Tibial nerve (tissue), 4 donors: ENCODE measurements at regions not wholly inside any gene's neighbourhood (a gene's known extent, or its start where the extent isn't known, plus 50 kb on each side); places are given as distances from the start of the nearest gene placed in this dataset.
"Not testable (repeated sequence)": the region's sequence is repeated elsewhere in the genome, so short reads cannot be mapped to it uniquely, and the experiment has no call there.

Source experiments
- DNase-seq, 2 donors: peaks; one replicate each; pipeline ENCODE4 v3.0.0-alpha.2; 2019; ENCODE audit warnings: low spot score in 2 of 2
- H3K27ac ChIP-seq, 4 donors: fragments of 200-600 bp; sonication (generic) in 3 of 4; one replicate each; pipeline ENCODE4 v1.5.1; 2017 to 2019; ENCODE audit warnings: mild to moderate bottlenecking in 1 of 4
- H3K27me3 ChIP-seq, 2 donors: fragments of 200-600 bp; sonication (generic) in 1 of 2; one replicate each; pipeline versions ENCODE4 v1.5.1 to v1.6.0; 2017 to 2019
- H3K36me3 ChIP-seq, 3 donors: fragments of 200-600 bp; sonication (generic); one replicate each; pipeline ENCODE4 v1.5.1; 2018 to 2019
- H3K4me1 ChIP-seq, 4 donors: fragments of 200-600 bp; sonication (generic) in 3 of 4; one replicate each; pipeline ENCODE4 v1.5.1; 2017 to 2019
- H3K4me3 ChIP-seq, 4 donors: fragments of 200-600 bp; sonication (generic) in 3 of 4; one replicate each; pipeline ENCODE4 v1.5.1; 2017 to 2019; ENCODE audit warnings: mild to moderate bottlenecking in 1 of 4, moderate library complexity in 1 of 4
- H3K9me3 ChIP-seq, 4 donors: fragments of 200-600 bp; sonication (generic) in 3 of 4; one replicate each; pipeline ENCODE4 v1.5.1; 2017 to 2019
- CTCF ChIP-seq, 5 experiments: fragments of 200-600 bp in 3 of 5; fragments of 450-650 bp in 2 of 5; sonication (generic) in 3 of 5; IDR thresholded peaks; one replicate each; pipeline ENCODE4 v1.5.1; 2016 to 2019; ENCODE audit warnings: antibody characterized with exemption in 5 of 5, mild to moderate bottlenecking in 3 of 5, moderate library complexity in 2 of 5
- EP300 ChIP-seq, 2 donors: sonication (generic); formaldehyde crosslinking; IDR thresholded peaks; one replicate each; pipeline ENCODE4 v1.6.1; 2017; ENCODE audit warnings: antibody characterized with exemption in 2 of 2, mild to moderate bottlenecking in 1 of 2
- POLR2A ChIP-seq, 2 donors: fragments of 450-650 bp; IDR thresholded peaks; one replicate each; pipeline ENCODE4 v1.6.1; 2017; ENCODE audit warnings: antibody characterized with exemption in 2 of 2, mild to moderate bottlenecking in 2 of 2, moderate library complexity in 2 of 2
- WGBS, 2 donors: methylation state at CpG; one replicate each; pipeline ENCODE4 v1.1.5; 2018; 5-methylcytosine and 5-hydroxymethylcytosine counted together

GRCh38 chr6:4340544-4340943, 205.2 kb upstream of the ECI2 start:
- Histone ChIP-seq H3K27me3 (peaks cover 0 to 3% of the 10 kb centered on the region in 2 donors), H3K9me3 (no peaks in the 10 kb centered on the region), H3K27ac (no peak overlapping the region), H3K36me3 (no peaks in the 10 kb centered on the region), H3K4me1 (no peaks in the 10 kb centered on the region), H3K4me3 (no peak overlapping the region)
- TF ChIP-seq CTCF (IDR thresholded peaks at IDR 0.05) = no peak
- no peak for DNase-seq
- 79 to 86% methylated on average over 7 of the region's 7 CpGs for WGBS, 2 donors

- H3K4me3 ChIP-seq = no peak overlapping the region
- TF ChIP-seq CTCF (IDR thresholded peaks at IDR 0.05) (no peak), POLR2A (IDR thresholded peaks at IDR 0.05) (no peak), EP300 (IDR thresholded peaks at IDR 0.05) (no peak)
- H3K27me3 ChIP-seq = peaks cover 0 to 3% of the 10 kb centered on the region in 2 donors
- H3K4me1 ChIP-seq = no peaks in the 10 kb centered on the region
- no peak overlapping the region for H3K27ac ChIP-seq
- WGBS, 2 donors = 84 to 87% methylated on average over 3 of the region's 3 CpGs
- no peaks in the 10 kb centered on the region for H3K36me3 ChIP-seq
- H3K9me3 ChIP-seq = no peaks in the 10 kb centered on the region
- DNase-seq = no peak
Observed at GRCh38 chr6:4338884-4339283, 203.5 kb upstream of the ECI2 start.

- no peak for DNase-seq
- Histone ChIP-seq H3K4me1 (no peaks in the 10 kb centered on the region), H3K9me3 (no peaks in the 10 kb centered on the region), H3K36me3 (no peaks in the 10 kb centered on the region), H3K4me3 (no peak overlapping the region), H3K27ac (no peak overlapping the region), H3K27me3 (peaks cover 0 to 3% of the 10 kb centered on the region in 2 donors)
- TF ChIP-seq EP300 (IDR thresholded peaks at IDR 0.05) = no peak
- no peak for TF ChIP-seq CTCF (IDR thresholded peaks at IDR 0.05)
- no peak for TF ChIP-seq POLR2A (IDR thresholded peaks at IDR 0.05)
- WGBS, 2 donors = 56 to 64% methylated on average over 8 of the region's 8 CpGs
Observed at GRCh38 chr6:4336778-4337442, 201.5 kb upstream of the ECI2 start.

- Histone ChIP-seq H3K9me3 (no peaks in the 10 kb centered on the region), H3K4me3 (no peak overlapping the region), H3K36me3 (no peaks in the 10 kb centered on the region), H3K27ac (no peak overlapping the region), H3K4me1 (no peaks in the 10 kb centered on the region), H3K27me3 (peaks cover 0 to 3% of the 10 kb centered on the region in 2 donors)
- no peak for TF ChIP-seq CTCF (IDR thresholded peaks at IDR 0.05)
- no peak for TF ChIP-seq POLR2A (IDR thresholded peaks at IDR 0.05)
- no peak for TF ChIP-seq EP300 (IDR thresholded peaks at IDR 0.05)
- WGBS, 2 donors = 78 to 83% methylated on average over 4 of the region's 4 CpGs
- no peak for DNase-seq
Observed at GRCh38 chr6:4336084-4336483, 200.7 kb upstream of the ECI2 start.

- not testable (repeated sequence) for H3K4me3 ChIP-seq, H3K9me3 ChIP-seq, H3K27ac ChIP-seq, DNase-seq, H3K4me1 ChIP-seq, H3K27me3 ChIP-seq, H3K36me3 ChIP-seq
- 85 to 87% methylated on average over 23 to 24 of the region's 24 CpGs for WGBS, 2 donors
Observed at GRCh38 chr6:4334158-4334740, 198.9 kb upstream of the ECI2 start.
